ENCODE measurements at regions not wholly inside any gene's neighbourhood (a gene's known extent, or its start where the extent isn't known, plus 50 kb on each side); places are given as distances from the start of the nearest gene placed in this dataset.

DNA sequence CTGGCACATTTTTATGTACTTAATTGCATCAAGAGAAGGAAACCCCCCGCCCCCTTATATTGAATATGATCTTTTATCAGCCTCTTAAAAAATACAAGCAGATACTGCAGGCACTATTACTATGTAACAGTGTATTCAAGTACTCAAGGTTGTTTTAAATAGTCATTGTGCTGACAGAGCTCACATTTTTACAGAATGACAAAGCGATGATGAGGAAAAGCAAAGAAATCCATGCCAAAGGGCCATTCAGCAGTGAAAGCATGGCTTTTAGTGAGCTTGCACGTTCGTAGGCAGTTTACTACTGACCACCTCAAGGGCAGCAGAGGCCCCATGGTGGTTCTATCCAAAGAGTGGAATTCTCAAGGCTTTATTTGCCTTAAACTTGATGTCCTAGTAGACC is 146.8 kb downstream of the RPS12 start:
- no peak overlapping the region for H3K4me3 ChIP-seq (replicated peaks; ENCODE audit: low read depth, low read length)
- TF ChIP-seq, protein P1, sequence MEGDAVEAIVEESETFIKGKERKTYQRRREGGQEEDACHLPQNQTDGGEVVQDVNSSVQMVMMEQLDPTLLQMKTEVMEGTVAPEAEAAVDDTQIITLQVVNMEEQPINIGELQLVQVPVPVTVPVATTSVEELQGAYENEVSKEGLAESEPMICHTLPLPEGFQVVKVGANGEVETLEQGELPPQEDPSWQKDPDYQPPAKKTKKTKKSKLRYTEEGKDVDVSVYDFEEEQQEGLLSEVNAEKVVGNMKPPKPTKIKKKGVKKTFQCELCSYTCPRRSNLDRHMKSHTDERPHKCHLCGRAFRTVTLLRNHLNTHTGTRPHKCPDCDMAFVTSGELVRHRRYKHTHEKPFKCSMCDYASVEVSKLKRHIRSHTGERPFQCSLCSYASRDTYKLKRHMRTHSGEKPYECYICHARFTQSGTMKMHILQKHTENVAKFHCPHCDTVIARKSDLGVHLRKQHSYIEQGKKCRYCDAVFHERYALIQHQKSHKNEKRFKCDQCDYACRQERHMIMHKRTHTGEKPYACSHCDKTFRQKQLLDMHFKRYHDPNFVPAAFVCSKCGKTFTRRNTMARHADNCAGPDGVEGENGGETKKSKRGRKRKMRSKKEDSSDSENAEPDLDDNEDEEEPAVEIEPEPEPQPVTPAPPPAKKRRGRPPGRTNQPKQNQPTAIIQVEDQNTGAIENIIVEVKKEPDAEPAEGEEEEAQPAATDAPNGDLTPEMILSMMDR (IDR thresholded peaks at IDR 0.05; ENCODE audit: low read length, missing control alignments) = no peak
- DNase-seq (ENCODE audit: low read depth) = peak; percentile 61

DNA sequence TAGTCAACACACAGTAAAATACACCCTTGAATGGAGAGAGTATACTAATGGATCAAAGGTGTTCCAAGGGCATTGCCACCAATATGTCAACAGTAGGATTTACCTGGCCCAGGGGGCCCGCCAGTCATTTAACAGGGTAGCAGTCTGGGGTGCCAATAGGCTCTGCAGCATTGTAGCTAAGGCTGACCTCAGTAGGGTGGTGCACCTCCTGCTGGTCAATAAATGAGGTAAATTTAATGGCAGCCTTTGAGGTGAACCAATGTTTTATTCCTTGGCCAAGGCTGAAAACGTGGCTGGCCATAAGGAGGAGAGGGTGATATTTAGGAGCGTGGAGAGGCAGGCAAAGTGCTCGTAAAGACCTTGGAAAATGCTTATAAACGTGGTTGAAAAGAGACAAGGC is 147.2 kb downstream of the RPS12 start:
- TF ChIP-seq, protein P1 (IDR thresholded peaks at IDR 0.05; ENCODE audit: low read length, missing control alignments) = peak; percentile 17
- DNase-seq (ENCODE audit: low read depth) = no peak
- H3K4me3 ChIP-seq (replicated peaks; ENCODE audit: low read depth, low read length) = no peak overlapping the region

DNA sequence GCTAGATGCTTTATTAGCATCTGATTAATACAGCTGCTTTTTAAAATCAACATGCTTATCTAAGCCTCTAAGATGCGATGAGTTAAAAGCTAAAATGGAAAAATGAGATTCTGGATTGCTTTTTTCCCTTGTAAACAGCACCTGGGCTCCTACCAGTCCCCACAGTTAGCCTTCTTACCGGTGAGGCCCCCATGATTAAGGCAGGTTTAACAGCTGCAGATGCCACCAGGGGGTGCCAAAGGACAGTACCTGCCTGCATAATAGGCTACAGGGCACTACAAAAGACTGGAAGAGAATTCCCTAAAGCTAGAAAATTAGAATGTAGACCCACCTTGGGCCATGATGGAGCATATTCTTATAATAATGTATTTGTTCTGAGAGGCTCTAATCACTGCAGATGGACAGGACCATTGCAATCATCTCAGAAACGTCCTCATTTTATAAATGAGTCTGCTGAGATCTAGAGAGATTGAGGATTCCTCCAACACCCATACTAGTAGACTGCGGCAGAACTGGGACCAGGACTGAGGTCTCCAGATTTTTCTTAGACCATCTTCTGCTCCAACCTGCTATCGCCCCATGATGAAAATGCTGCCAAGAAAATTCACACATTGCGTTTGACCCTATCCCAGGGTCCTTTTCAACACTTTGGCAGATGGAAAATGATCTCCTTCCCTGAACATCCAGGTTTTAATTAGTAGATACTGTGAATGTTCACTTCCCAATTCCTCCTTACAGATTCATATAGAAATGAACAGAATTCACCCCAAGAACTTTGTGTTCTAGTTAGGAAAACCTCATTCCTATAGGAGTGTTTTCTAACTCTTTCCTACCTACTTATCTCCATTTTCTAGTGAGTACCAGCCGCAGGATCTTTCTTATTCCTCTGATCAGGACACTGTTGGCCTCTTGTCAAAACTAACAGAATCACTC is 148.8 kb downstream of the RPS12 start:
- peak; percentile 68 for DNase-seq (ENCODE audit: low read depth)
- H3K4me3 ChIP-seq (replicated peaks; ENCODE audit: low read depth, low read length) = no peak overlapping the region
- TF ChIP-seq, protein P1 (IDR thresholded peaks at IDR 0.05; ENCODE audit: low read length, missing control alignments) = peak; percentile 83

DNA sequence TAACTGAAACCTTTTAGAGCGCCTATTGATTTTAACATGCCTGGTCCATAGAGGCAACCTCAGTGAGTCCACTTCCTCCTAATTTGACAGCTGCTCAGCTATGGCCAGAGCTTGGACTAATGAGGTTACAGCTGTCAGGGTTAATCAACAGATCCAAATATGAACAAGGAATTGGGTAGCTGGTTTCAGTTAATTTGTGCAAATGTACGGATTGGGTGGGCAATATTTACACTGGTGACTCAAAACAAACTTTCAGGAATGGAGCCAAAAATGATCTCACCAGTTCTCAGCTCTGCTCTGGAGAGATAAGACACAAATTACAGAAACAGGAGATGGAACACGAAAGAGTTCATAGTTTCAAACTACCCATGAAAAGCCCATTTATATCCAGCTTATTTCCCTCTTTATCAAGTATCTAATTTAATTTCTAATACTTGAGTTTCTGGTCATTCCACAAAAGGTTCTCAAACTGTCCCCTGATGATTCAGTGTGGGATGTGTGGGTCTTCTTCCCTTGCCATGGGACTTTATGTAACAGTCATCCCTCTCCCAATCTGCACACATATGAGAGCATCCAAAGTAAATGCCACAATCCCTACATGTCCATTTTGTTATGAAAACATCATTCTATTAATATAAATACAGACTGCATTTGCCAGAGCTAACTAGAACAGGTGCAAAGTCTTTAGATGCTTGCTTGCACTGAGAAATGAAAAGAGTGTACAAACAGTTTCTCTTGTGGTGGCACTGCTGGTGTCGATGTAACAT is 149.9 kb downstream of the RPS12 start:
- TF ChIP-seq, protein P1 (IDR thresholded peaks at IDR 0.05; ENCODE audit: low read length, missing control alignments) = no peak
- no peak overlapping the region for H3K4me3 ChIP-seq (replicated peaks; ENCODE audit: low read depth, low read length)
- DNase-seq (ENCODE audit: low read depth) = peak; percentile 52

DNA sequence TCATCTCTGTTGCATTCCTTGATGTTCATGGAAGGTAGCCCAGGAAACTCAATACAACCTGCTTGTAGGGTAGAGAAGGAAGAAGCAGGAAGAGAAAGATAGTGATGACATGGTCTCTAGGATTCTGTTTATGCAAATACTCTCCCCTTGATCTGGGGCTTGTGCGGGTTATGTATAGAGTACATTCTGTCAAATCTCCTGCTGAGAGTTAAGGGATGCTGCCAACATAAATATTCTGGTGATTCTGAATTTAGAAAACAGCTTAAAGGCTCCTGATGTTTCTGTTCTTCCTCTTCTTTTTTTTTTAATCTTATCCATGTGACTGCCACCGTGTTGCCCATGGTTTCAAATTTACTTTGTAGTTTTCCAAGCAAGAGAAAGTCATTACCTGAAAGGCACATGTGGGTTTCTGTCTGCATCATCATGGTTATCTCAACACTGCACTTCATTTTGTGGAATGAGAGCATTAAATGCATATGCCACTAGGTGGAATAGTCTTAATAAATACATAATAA is 150.6 kb downstream of the RPS12 start:
- H3K4me3 ChIP-seq (replicated peaks; ENCODE audit: low read depth, low read length) = no peak overlapping the region
- TF ChIP-seq, protein P1 (IDR thresholded peaks at IDR 0.05; ENCODE audit: low read length, missing control alignments) = no peak
- DNase-seq (ENCODE audit: low read depth) = peak; percentile 10

DNA sequence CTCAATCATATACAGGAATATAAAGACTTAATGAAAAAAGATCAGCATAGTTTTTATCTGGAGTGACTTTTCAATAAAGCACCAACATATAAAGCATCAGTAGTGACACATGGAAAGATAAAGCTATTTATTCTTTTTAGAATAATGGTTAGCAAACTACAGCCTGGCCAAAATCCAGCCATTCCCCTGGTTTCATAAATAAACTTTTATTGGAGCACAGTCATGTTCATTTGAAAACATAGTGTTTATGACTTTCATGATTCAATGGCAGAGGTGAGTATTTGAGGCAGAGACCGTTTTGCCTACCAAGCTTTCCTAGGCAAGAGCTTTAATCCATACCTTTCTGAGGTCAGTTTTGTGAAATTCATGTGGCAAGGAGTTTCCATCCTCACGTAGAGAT is 153.5 kb downstream of the RPS12 start:
- TF ChIP-seq, protein P1 (IDR thresholded peaks at IDR 0.05; ENCODE audit: low read length, missing control alignments) = no peak
- no peak overlapping the region for H3K4me3 ChIP-seq (replicated peaks; ENCODE audit: low read depth, low read length)
- DNase-seq (ENCODE audit: low read depth) = no peak

Data from fibroblast of pulmonary artery (primary cell).